Liver (tissue), 8 donors: ENCODE measurements at regions not wholly inside any gene's neighbourhood (a gene's known extent, or its start where the extent isn't known, plus 50 kb on each side); places are given as distances from the start of the nearest gene placed in this dataset.

ENCODE experiments used
- DNase-seq: peaks from one replicate; pipeline ENCODE4 v3.0.0-alpha.2; 2017; ENCODE audit warnings: low spot score
- H3K27ac ChIP-seq, 2 donors: one replicate each; pipeline ENCODE4 v1.7.0; 2013; ENCODE audit warnings: inconsistent platforms in 2 of 2, low read length in 2 of 2, control low read depth in 1 of 2, low read depth in 1 of 2, mild to moderate bottlenecking in 1 of 2
- H3K27me3 ChIP-seq, 4 donors: one replicate each; pipeline versions ENCODE4 v1.6.1 to v1.7.0; 2013; ENCODE audit warnings: low read length in 3 of 4, inconsistent platforms in 1 of 4, mild to moderate bottlenecking in 1 of 4, moderate library complexity in 1 of 4; ENCODE audit not compliant: control insufficient read depth in 4 of 4, insufficient read depth in 4 of 4
- H3K36me3 ChIP-seq, 4 donors: one replicate each; pipeline versions ENCODE4 v1.6.1 to v1.7.0; 2013; ENCODE audit warnings: low read length in 3 of 4, mild to moderate bottlenecking in 3 of 4, low read depth in 1 of 4, moderate library complexity in 1 of 4; ENCODE audit not compliant: control insufficient read depth in 4 of 4, insufficient read depth in 3 of 4
- H3K4me1 ChIP-seq, 4 donors: one replicate each; pipeline versions ENCODE4 v1.6.1 to v1.7.0; 2013; ENCODE audit warnings: low read length in 3 of 4, mild to moderate bottlenecking in 3 of 4, moderate library complexity in 1 of 4; ENCODE audit not compliant: control insufficient read depth in 4 of 4, insufficient read depth in 4 of 4
- H3K4me3 ChIP-seq, 3 donors: one replicate each; pipeline versions ENCODE4 v1.6.1 to v1.7.0; 2013; ENCODE audit warnings: low read length in 3 of 3, control low read depth in 1 of 3, low read depth in 1 of 3, mild to moderate bottlenecking in 1 of 3
- H3K9ac ChIP-seq, 2 donors: one replicate each; pipeline ENCODE4 v1.7.0; 2013; ENCODE audit warnings: low read length in 2 of 2, mild to moderate bottlenecking in 2 of 2, moderate library complexity in 2 of 2, control low read depth in 1 of 2, low read depth in 1 of 2
- H3K9me3 ChIP-seq, 4 donors: one replicate each; pipeline versions ENCODE4 v1.6.1 to v1.7.0; 2013; ENCODE audit warnings: low read length in 3 of 4; ENCODE audit not compliant: control insufficient read depth in 4 of 4
- ATF3 ChIP-seq: IDR thresholded peaks from 2 replicates; pipeline ENCODE4 v1.6.1; 2016; ENCODE audit warnings: antibody characterized with exemption
- CTCF ChIP-seq: fragments of 150-350 bp; IDR thresholded peaks from 2 replicates; pipeline ENCODE4 v1.5.1; 2017; ENCODE audit warnings: improper control_type of control experiment, low read depth, low read length; ENCODE audit not compliant: missing input control
- EGR1 ChIP-seq, 2 donors: IDR thresholded peaks; 2 replicates each; pipeline ENCODE4 v1.6.1; 2016 to 2018; ENCODE audit warnings: antibody characterized with exemption in 2 of 2, low read depth in 2 of 2
- FOXA1 ChIP-seq: IDR thresholded peaks from 2 replicates; pipeline ENCODE4 v1.6.1; 2016; ENCODE audit warnings: antibody characterized with exemption
- FOXA2 ChIP-seq: IDR thresholded peaks from 2 replicates; pipeline ENCODE4 v1.6.1; 2016; ENCODE audit warnings: antibody characterized with exemption
- GABPA ChIP-seq, 2 donors: IDR thresholded peaks in 1 of 2; conservative IDR thresholded peaks in 1 of 2; 2 replicates each; pipeline ENCODE4 v1.6.1; 2016; ENCODE audit warnings: antibody characterized with exemption in 2 of 2, mild to moderate bottlenecking in 1 of 2, moderate library complexity in 1 of 2
- HNF4A ChIP-seq, 2 donors: conservative IDR thresholded peaks; 2 replicates each; pipeline ENCODE4 v1.6.1; 2016; ENCODE audit warnings: antibody characterized with exemption in 2 of 2, mild to moderate bottlenecking in 2 of 2
- HNF4G ChIP-seq: IDR thresholded peaks from 2 replicates; pipeline ENCODE4 v1.6.1; 2016; ENCODE audit warnings: antibody characterized with exemption
- JUND ChIP-seq, 2 donors: IDR thresholded peaks; 2 replicates each; pipeline ENCODE4 v1.6.1; 2016; ENCODE audit warnings: antibody characterized with exemption in 2 of 2
- MAX ChIP-seq: IDR thresholded peaks from 2 replicates; pipeline ENCODE4 v1.6.1; 2016; ENCODE audit warnings: antibody characterized with exemption
- NR2F2 ChIP-seq: IDR thresholded peaks from 2 replicates; pipeline ENCODE4 v1.6.1; 2016; ENCODE audit warnings: antibody characterized with exemption
- RAD21 ChIP-seq, 2 donors: IDR thresholded peaks; 2 replicates each; pipeline ENCODE4 v1.6.1; 2016; ENCODE audit warnings: antibody characterized with exemption in 2 of 2, mild to moderate bottlenecking in 2 of 2
- REST ChIP-seq: IDR thresholded peaks from 2 replicates; pipeline ENCODE4 v1.6.1; 2016; ENCODE audit warnings: antibody characterized with exemption, mild to moderate bottlenecking
- RXRA ChIP-seq, 2 donors: IDR thresholded peaks; 2 replicates each; pipeline ENCODE4 v1.6.1; 2017 to 2018; ENCODE audit warnings: antibody characterized with exemption in 2 of 2, mild to moderate bottlenecking in 1 of 2
- SP1 ChIP-seq: IDR thresholded peaks from 2 replicates; pipeline ENCODE4 v1.6.1; 2018; ENCODE audit warnings: antibody characterized with exemption, mild to moderate bottlenecking
- YY1 ChIP-seq: IDR thresholded peaks from 2 replicates; pipeline ENCODE4 v1.6.1; 2016; ENCODE audit warnings: antibody characterized with exemption, mild to moderate bottlenecking
- ZBTB33 ChIP-seq: IDR thresholded peaks from 2 replicates; pipeline ENCODE4 v1.6.1; 2016; ENCODE audit warnings: antibody characterized with exemption
- whole genome bisulfite sequencing: extraction: QIAGEN DNeasy Blood & Tissue Kit; methylation state at CpG from one replicate; pipeline ENCODE4 v1.1.7; 2013; 5-methylcytosine and 5-hydroxymethylcytosine counted together
- donor health status: healthy.
- donor health status: healthy.
- donor health status: healthy.
- donor health status: healthy.
- donor health status: healthy.

- 58% methylated on average over 7 of the region's 7 CpGs for WGBS
These were observed 99.0 kb downstream of the IER5 start for GRCh38 chr1:181187337-181188126.

GRCh38 chr1:181189245-181189644, 100.7 kb downstream of the IER5 start:
- Histone ChIP-seq H3K9ac (no peak overlapping the region), H3K4me3 (no peak overlapping the region), H3K27me3 (no peaks in the 10 kb centered on the region), H3K4me1 (peaks cover 0 to 8% (median 1%) of the 10 kb centered on the region in 4 donors), H3K9me3 (no peaks in the 10 kb centered on the region), H3K36me3 (no peaks in the 10 kb centered on the region), H3K27ac (no peak overlapping the region)
- 81% methylated on average over 7 of the region's 7 CpGs for WGBS
- DNase-seq: no peak
- TF ChIP-seq ATF3: no peak
- TF ChIP-seq REST: no peak
- no peak for TF ChIP-seq RAD21 (IDR thresholded peaks at IDR 0.05)
- no peak for TF ChIP-seq CTCF
- no peak for TF ChIP-seq RXRA (IDR thresholded peaks at IDR 0.05)
- TF ChIP-seq HNF4A (conservative IDR thresholded peaks at IDR 0.05): no peak
- no peak for TF ChIP-seq MAX
- TF ChIP-seq ZBTB33: no peak
- no peak for TF ChIP-seq SP1
- TF ChIP-seq HNF4G: no peak
- TF ChIP-seq FOXA2: no peak
- TF ChIP-seq YY1: no peak
- no peak for TF ChIP-seq EGR1 (IDR thresholded peaks at IDR 0.05; ENCODE audit: low read depth in 2 of 2)
- no peak for TF ChIP-seq GABPA (IDR thresholded peaks at IDR 0.05 in 1 of 2, conservative IDR thresholded peaks at IDR 0.05 in 1 of 2)
- no peak for TF ChIP-seq NR2F2

More at GRCh38 chr1:181187337-181188126, 99.0 kb downstream of the IER5 start:
- DNase-seq: no peak
- H3K27ac ChIP-seq: no peak overlapping the region
- no peaks in the 10 kb centered on the region for H3K9me3 ChIP-seq
- H3K9ac ChIP-seq: no peak overlapping the region
- H3K4me3 ChIP-seq: no peak overlapping the region
- no peaks in the 10 kb centered on the region for H3K36me3 ChIP-seq
- no peaks in the 10 kb centered on the region for H3K27me3 ChIP-seq
- TF ChIP-seq FOXA1 (no peak), JUND (IDR thresholded peaks at IDR 0.05) (no peak), REST (no peak), EGR1 (IDR thresholded peaks at IDR 0.05; ENCODE audit: low read depth in 2 of 2) (no peak)
- peaks cover 0 to 8% (median 1%) of the 10 kb centered on the region in 4 donors for H3K4me1 ChIP-seq
